ENCODE measurements at regions not wholly inside any gene's neighbourhood (a gene's known extent, or its start where the extent isn't known, plus 50 kb on each side); places are given as distances from the start of the nearest gene placed in this dataset.

DNA sequence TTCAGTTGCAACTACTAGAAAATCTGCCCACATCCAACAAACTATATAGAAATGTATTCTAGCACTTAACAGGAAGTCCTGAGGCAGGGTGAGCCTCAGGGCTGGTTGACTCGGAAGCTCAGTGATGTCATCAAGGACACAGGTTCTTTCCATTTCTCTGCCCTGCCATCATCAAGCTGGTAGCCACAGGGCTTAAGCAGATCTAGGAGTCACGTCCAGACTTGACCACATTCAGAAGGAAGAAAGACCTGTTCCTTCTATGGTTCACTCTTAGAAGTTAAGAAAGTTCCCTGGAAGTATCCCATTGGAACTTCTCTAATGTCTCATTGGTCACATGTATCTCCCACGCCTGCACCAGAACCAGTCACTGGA is 438.1 kb downstream of the PRDM2 start:
- DNase-seq (ENCODE audit: low spot score in 2 of 2), result no peak
- WGBS, 2 donors, result 21 to 47% methylated on average over 3 of the region's 3 CpGs
- intact Hi-C loops (cut with DNase I; ENCODE audit: low total_unique reads), result no loop called here

DNA sequence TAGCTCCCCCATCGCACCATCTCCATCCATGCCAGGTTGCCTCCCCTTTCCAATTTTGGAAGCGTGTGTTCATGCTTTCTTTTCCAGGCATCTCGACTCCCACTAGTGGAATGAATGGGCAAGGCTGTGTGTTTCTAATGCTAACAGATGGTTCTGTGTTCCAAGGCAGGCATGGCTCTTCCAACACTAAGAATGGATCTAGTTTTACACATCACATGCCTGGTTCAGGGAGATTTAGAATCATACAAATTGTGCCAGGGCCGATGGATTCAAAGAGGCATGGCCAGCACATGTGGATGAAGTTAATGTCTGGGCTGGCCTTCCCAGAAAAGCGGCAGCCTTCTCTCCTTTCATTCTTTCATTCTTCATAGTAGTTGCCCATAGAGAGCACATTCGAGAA is 438.7 kb downstream of the PRDM2 start:
- intact Hi-C loops (cut with DNase I; ENCODE audit: low total_unique reads), result no loop called here
- peak in 1 of 2 donors; percentile 27 for DNase-seq (ENCODE audit: low spot score in 2 of 2)
- H3K4me3 ChIP-seq (ENCODE audit: low read depth, poor library complexity, severe bottlenecking), result no peak overlapping the region
- TF ChIP-seq CTCF (IDR thresholded peaks at IDR 0.05), result no peak
- TF ChIP-seq POLR2A (IDR thresholded peaks at IDR 0.05), result no peak
- 47 to 55% methylated on average over 6 of the region's 6 CpGs for WGBS, 2 donors

More for the DNA sequence above, 438.1 kb downstream of the PRDM2 start:
- H3K4me3 ChIP-seq (ENCODE audit: low read depth, poor library complexity, severe bottlenecking), result no peak overlapping the region
- TF ChIP-seq CTCF (IDR thresholded peaks at IDR 0.05) (no peak), POLR2A (IDR thresholded peaks at IDR 0.05) (no peak)

DNA sequence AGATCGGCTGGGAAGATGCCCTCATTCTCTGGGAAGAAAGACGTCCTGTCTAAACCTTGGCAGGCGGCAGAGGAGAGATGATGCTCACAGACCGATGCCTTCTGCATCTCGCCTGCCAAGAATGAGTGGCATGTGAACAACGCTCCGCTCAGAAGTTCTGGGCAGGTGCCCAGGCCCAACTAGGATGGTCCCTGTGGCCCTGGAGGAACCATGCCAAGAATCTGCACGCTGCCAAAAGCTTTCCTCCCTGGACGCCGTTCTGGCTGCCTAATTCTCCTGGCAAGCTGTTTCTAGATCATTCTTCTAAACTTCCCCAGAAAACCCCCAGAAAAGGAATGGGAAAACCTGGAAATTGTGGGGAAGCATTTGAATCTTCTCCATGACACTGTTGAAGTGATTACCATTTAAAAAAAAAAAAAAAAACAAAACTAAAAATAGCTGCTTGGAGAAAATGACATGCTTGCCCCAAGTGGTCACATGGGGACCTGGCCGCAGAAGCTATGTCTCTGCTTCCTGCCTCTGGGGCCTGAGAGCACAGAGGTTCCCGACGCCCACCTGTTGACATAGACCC is 440.9 kb downstream of the PRDM2 start:
- DNase-seq (ENCODE audit: low spot score in 2 of 2), result no peak
- TF ChIP-seq CTCF (IDR thresholded peaks at IDR 0.05) (no peak), POLR2A (IDR thresholded peaks at IDR 0.05) (no peak)
- intact Hi-C loops (cut with DNase I; ENCODE audit: low total_unique reads), result no loop called here
- 27 to 31% methylated on average over 13 of the region's 13 CpGs for WGBS, 2 donors
- no peak overlapping the region for H3K4me3 ChIP-seq (ENCODE audit: low read depth, poor library complexity, severe bottlenecking)

DNA sequence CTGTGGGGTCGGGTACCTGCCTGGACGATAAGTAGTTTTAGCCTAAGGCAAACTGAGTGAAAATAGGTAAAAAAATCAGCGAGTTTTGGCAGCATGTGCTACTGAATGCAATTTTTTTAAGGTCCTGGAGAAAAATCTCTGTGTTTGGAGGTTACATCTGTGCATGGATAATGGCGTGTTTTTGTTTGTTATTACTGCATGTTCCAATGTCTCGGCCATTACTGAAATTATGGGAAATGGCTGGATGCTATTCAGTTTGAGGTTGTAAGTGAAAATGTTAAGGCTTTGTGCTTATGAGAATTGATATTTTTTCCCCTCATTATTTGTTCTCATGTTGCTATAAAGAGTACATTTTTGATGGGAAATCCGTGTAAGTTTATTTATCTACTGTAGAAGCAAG is 441.7 kb downstream of the PRDM2 start:
- TF ChIP-seq POLR2A (IDR thresholded peaks at IDR 0.05) (no peak), CTCF (IDR thresholded peaks at IDR 0.05) (no peak)
- no peak overlapping the region for H3K4me3 ChIP-seq (ENCODE audit: low read depth, poor library complexity, severe bottlenecking)
- no peak for DNase-seq (ENCODE audit: low spot score in 2 of 2)
- intact Hi-C loops (cut with DNase I; ENCODE audit: low total_unique reads), result no loop called here
- 67 to 68% methylated on average over 6 of the region's 6 CpGs for WGBS, 2 donors

GRCh38 chr1:14142397-14143100 is 442.6 kb downstream of the PRDM2 start:
- intact Hi-C loops (cut with DNase I; ENCODE audit: low total_unique reads), result no loop called here
- no peak overlapping the region for H3K4me3 ChIP-seq (ENCODE audit: low read depth, poor library complexity, severe bottlenecking)
- DNase-seq (ENCODE audit: low spot score in 2 of 2), result no peak
- 65 to 68% methylated on average over 11 of the region's 11 CpGs for WGBS, 2 donors
- no peak for TF ChIP-seq CTCF (IDR thresholded peaks at IDR 0.05)
- TF ChIP-seq POLR2A (IDR thresholded peaks at IDR 0.05), result no peak

- no peak overlapping the region for H3K4me3 ChIP-seq (ENCODE audit: low read depth, poor library complexity, severe bottlenecking)
- WGBS, 2 donors, result 81 to 84% methylated on average over 5 of the region's 5 CpGs
- intact Hi-C loops (cut with DNase I; ENCODE audit: low total_unique reads), result no loop called here
- DNase-seq (ENCODE audit: low spot score in 2 of 2), result no peak
- TF ChIP-seq CTCF (IDR thresholded peaks at IDR 0.05) (no peak), POLR2A (IDR thresholded peaks at IDR 0.05) (no peak)
These were observed 443.8 kb downstream of the PRDM2 start for GRCh38 chr1:14143777-14144176.

Measured in lower leg skin (tissue), 4 donors.